Heart left ventricle (tissue), 16 donors: ENCODE measurements at regions not wholly inside any gene's neighbourhood (a gene's known extent, or its start where the extent isn't known, plus 50 kb on each side); places are given as distances from the start of the nearest gene placed in this dataset.

Source experiments
- ATAC-seq, 4 donors: fragments of 200-7000 bp; cut with Tn5 transposase; one replicate each; pipeline ENCODE4 v1.9.1; 2020 to 2022; ENCODE audit warnings: moderate library complexity in 4 of 4, mild to moderate bottlenecking in 3 of 4, moderate number of reproducible peaks in 1 of 4
- DNase-seq, 5 donors: peaks; one replicate each; pipeline ENCODE4 v3.0.0-alpha.2; 2020
- H3K27ac ChIP-seq, 12 donors: fragments of 200-600 bp; sonication (generic) in 4 of 12; one replicate each; pipeline versions ENCODE4 v1.5.0 to v1.8.0; 2016 to 2022; ENCODE audit warnings: mild to moderate bottlenecking in 2 of 12
- H3K27me3 ChIP-seq, 9 donors: fragments of 200-600 bp; sonication (generic) in 2 of 9; one replicate each; pipeline versions ENCODE4 v1.5.1 to v1.8.0; 2016 to 2022; ENCODE audit warnings: mild to moderate bottlenecking in 3 of 9
- H3K36me3 ChIP-seq, 9 donors: fragments of 200-600 bp; sonication (generic) in 2 of 9; one replicate each; pipeline versions ENCODE4 v1.5.0 to v1.8.0; 2018 to 2022; ENCODE audit warnings: mild to moderate bottlenecking in 2 of 9
- H3K4me1 ChIP-seq, 12 donors: fragments of 200-600 bp; sonication (generic) in 4 of 12; one replicate each; pipeline versions ENCODE4 v1.5.0 to v1.8.0; 2016 to 2022; ENCODE audit warnings: mild to moderate bottlenecking in 3 of 12
- H3K4me3 ChIP-seq, 12 donors: fragments of 200-600 bp; sonication (generic) in 4 of 12; one replicate each; pipeline versions ENCODE4 v1.5.0 to v1.8.0; 2017 to 2022; ENCODE audit warnings: mild to moderate bottlenecking in 9 of 12, moderate library complexity in 4 of 12
- H3K9me3 ChIP-seq, 12 donors: fragments of 200-600 bp; sonication (generic) in 4 of 12; one replicate each; pipeline versions ENCODE4 v1.5.0 to v1.8.0; 2016 to 2022; ENCODE audit warnings: mild to moderate bottlenecking in 1 of 12
- CTCF ChIP-seq, 12 donors: fragments of 200-600 bp; sonication (generic) in 4 of 12; IDR thresholded peaks; one replicate each; pipeline versions ENCODE4 v1.5.0 to v1.8.0; 2018 to 2022; ENCODE audit warnings: antibody characterized with exemption in 12 of 12, mild to moderate bottlenecking in 5 of 12
- POLR2A ChIP-seq, 2 donors: fragments of 450-650 bp; IDR thresholded peaks; one replicate each; pipeline ENCODE4 v1.6.1; 2017; ENCODE audit warnings: antibody characterized with exemption in 2 of 2, mild to moderate bottlenecking in 2 of 2, moderate library complexity in 2 of 2
- WGBS, 4 donors: extraction: QIAGEN DNeasy Blood & Tissue Kit in 2 of 4; methylation state at CpG; one replicate each; pipeline versions ENCODE4 v1.1.5 to v1.1.7; 2013 to 2018; 5-methylcytosine and 5-hydroxymethylcytosine counted together
- intact Hi-C, 10 donors: fragments of 100-400 bp; cut with DNase I; formaldehyde crosslinking; loops; one replicate each; pipeline versions ENCODE4 v1.11.1 to v1.14.2; 2022
- donor health status: ischemic (EF 13 %, LVEDD 7.1; RV severe dilation, severe dysfunction).
- donor health status: healthy with polysubstance abuse.
- donor health status: DM: no; HTN: yes; CAD: no.
- donor health status: DM: no; HTN: no; CAD: no.
- donor health status: ischemic (EF 25% LVEDD 6.9; RV normal size, moderate dysfunction).
- donor health status: ischemic (EF 25% LVEDD 5.7; RV mildly dilated, moderate dysfunction).
- donor health status: healthy.
- donor health status: DM: yes; HTN: yes; CAD: no.
- donor health status: ischemic (EF 35%, LVEDD 5.7; RV mildly dilated, moderate dysfunction).
- donor health status: nonischemic (EF 11% LVEDD 7.7; RV severe dilation, severe dysfunction).
- donor health status: DM: yes; HTN: yes; CAD: no.
- donor health status: PGD.
- donor health status: ischemic (EF 29% LVEDD 5.4; RV normal size, mild dysfunction).
- donor health status: nonischemic (EF 23%, LVEDD 6.1; RV moderate dilation, normal function).

GRCh38 chr7:81025360-81025759 is 106.5 kb upstream of the SEMA3C start:
- Histone ChIP-seq H3K4me3 (no peak overlapping the region), H3K27me3 (no peaks in the 10 kb centered on the region), H3K27ac (no peak overlapping the region), H3K9me3 (no peaks in the 10 kb centered on the region), H3K4me1 (no peaks in the 10 kb centered on the region), H3K36me3 (no peaks in the 10 kb centered on the region)
- no peak for TF ChIP-seq POLR2A (IDR thresholded peaks at IDR 0.05)
- TF ChIP-seq CTCF (IDR thresholded peaks at IDR 0.05): no peak
- intact Hi-C loops: no loop called here
- WGBS, 4 donors: 66 to 81% (median 74%) methylated on average over 2 of the region's 2 CpGs
- DNase-seq: no peak
- ATAC-seq: no peak

GRCh38 chr7:81014908-81015307 is 96.1 kb upstream of the SEMA3C start:
- no peak for DNase-seq
- no peak overlapping the region for H3K4me3 ChIP-seq
- no peak overlapping the region for H3K27ac ChIP-seq
- ATAC-seq: no peak
- TF ChIP-seq CTCF (IDR thresholded peaks at IDR 0.05) (no peak), POLR2A (IDR thresholded peaks at IDR 0.05) (no peak)
- no peaks in the 10 kb centered on the region for H3K36me3 ChIP-seq
- no peaks in the 10 kb centered on the region for H3K27me3 ChIP-seq
- intact Hi-C loops: no loop called here
- H3K4me1 ChIP-seq: no peaks in the 10 kb centered on the region
- WGBS, 4 donors: 84 to 93% (median 86%) methylated on average over 1 of the region's 1 CpG
- peaks cover 0 to 15% (median 7%) of the 10 kb centered on the region in 12 donors for H3K9me3 ChIP-seq

- intact Hi-C loops: no loop called here
- no peaks in the 10 kb centered on the region for H3K27me3 ChIP-seq
- no peak overlapping the region for H3K27ac ChIP-seq
- DNase-seq (no peak), ATAC-seq (no peak)
- no peak for TF ChIP-seq CTCF (IDR thresholded peaks at IDR 0.05)
- no peak for TF ChIP-seq POLR2A (IDR thresholded peaks at IDR 0.05)
- H3K4me3 ChIP-seq: no peak overlapping the region
- peaks cover 0 to 15% (median 7%) of the 10 kb centered on the region in 12 donors for H3K9me3 ChIP-seq
- H3K4me1 ChIP-seq: no peaks in the 10 kb centered on the region
- WGBS, 4 donors: 67 to 90% (median 79%) methylated on average over 2 of the region's 2 CpGs
- no peaks in the 10 kb centered on the region for H3K36me3 ChIP-seq
Observed at GRCh38 chr7:81014266-81014665, 95.4 kb upstream of the SEMA3C start.

GRCh38 chr7:81013083-81013817 is 94.4 kb upstream of the SEMA3C start:
- Histone ChIP-seq H3K27ac (no peak overlapping the region), H3K36me3 (no peaks in the 10 kb centered on the region), H3K4me3 (no peak overlapping the region), H3K9me3 (peaks cover 0 to 15% (median 7%) of the 10 kb centered on the region in 12 donors), H3K4me1 (no peaks in the 10 kb centered on the region), H3K27me3 (no peaks in the 10 kb centered on the region)
- TF ChIP-seq POLR2A (IDR thresholded peaks at IDR 0.05) (no peak), CTCF (IDR thresholded peaks at IDR 0.05) (no peak)
- 22 to 40% (median 29%) methylated on average over 2 of the region's 2 CpGs for WGBS, 4 donors
- intact Hi-C loops: no loop called here
- ATAC-seq: no peak
- DNase-seq: no peak
